HG03558 (cell line): ENCODE measurements at regions not wholly inside any gene's neighbourhood (a gene's known extent, or its start where the extent isn't known, plus 50 kb on each side); places are given as distances from the start of the nearest gene placed in this dataset.

Source experiments
- ATAC-seq: cut with Tn5 transposase; IDR thresholded peaks from one replicate; pipeline ENCODE4 v1.9.1; 2021; ENCODE audit warnings: moderate number of reproducible peaks; ENCODE audit not compliant: unreplicated experiment; ENCODE audit errors: extremely low read depth

GRCh38 chr2:241924069-241924908 lies 54.8 kb downstream of the RTP5 start:
- no peak for ATAC-seq

GRCh38 chr2:241924909-241925250 lies 55.4 kb downstream of the RTP5 start:
- ATAC-seq = no peak

GRCh38 chr2:241925277-241925676 lies 55.7 kb downstream of the RTP5 start:
- no peak for ATAC-seq

GRCh38 chr2:241925821-241926441 lies 56.4 kb downstream of the RTP5 start:
- no peak for ATAC-seq

GRCh38 chr2:241926541-241927311 lies 57.2 kb downstream of the RTP5 start:
- no peak for ATAC-seq

GRCh38 chr2:241929551-241930490 lies 60.3 kb downstream of the RTP5 start:
- no peak for ATAC-seq

- ATAC-seq = no peak
Measured at GRCh38 chr2:241931084-241931975, 61.8 kb downstream of the RTP5 start.

- no peak for ATAC-seq
Measured at GRCh38 chr2:241931976-241932898, 62.7 kb downstream of the RTP5 start.

GRCh38 chr2:241932899-241933178 lies 63.3 kb downstream of the RTP5 start:
- ATAC-seq = no peak

- no peak for ATAC-seq
Measured at GRCh38 chr2:241933179-241933911, 63.8 kb downstream of the RTP5 start.

GRCh38 chr2:241935314-241935713 lies 65.8 kb downstream of the RTP5 start:
- no peak for ATAC-seq

- ATAC-seq = no peak
Measured at GRCh38 chr2:241935774-241936173, 66.2 kb downstream of the RTP5 start.

GRCh38 chr2:241936457-241937133 lies 67.1 kb downstream of the RTP5 start:
- no peak for ATAC-seq

- no peak for ATAC-seq
Measured at GRCh38 chr2:241937297-241937696, 67.8 kb downstream of the RTP5 start.

- no peak for ATAC-seq
Measured at GRCh38 chr2:241939541-241939940, 70.0 kb downstream of the RTP5 start.

- no peak for ATAC-seq
Measured at GRCh38 chr2:241940329-241940728, 70.8 kb downstream of the RTP5 start.

- ATAC-seq = no peak
Measured at GRCh38 chr2:241941691-241942301, 72.3 kb downstream of the RTP5 start.
